GM20431 (cell line): ENCODE measurements at regions not wholly inside any gene's neighbourhood (a gene's known extent, or its start where the extent isn't known, plus 50 kb on each side); places are given as distances from the start of the nearest gene placed in this dataset.
"Not testable (repeated sequence)": the region's sequence is repeated elsewhere in the genome, so short reads cannot be mapped to it uniquely, and the experiment has no call there.

Experiments
- in situ Hi-C: fragments of 300-500 bp; cut with MseI, MboI; formaldehyde crosslinking; loops from one replicate; pipeline ENCODE4 v1.15.0; 2020; ENCODE audit warnings: low sequenced_read_pairs; ENCODE audit not compliant: unreplicated experiment

DNA sequence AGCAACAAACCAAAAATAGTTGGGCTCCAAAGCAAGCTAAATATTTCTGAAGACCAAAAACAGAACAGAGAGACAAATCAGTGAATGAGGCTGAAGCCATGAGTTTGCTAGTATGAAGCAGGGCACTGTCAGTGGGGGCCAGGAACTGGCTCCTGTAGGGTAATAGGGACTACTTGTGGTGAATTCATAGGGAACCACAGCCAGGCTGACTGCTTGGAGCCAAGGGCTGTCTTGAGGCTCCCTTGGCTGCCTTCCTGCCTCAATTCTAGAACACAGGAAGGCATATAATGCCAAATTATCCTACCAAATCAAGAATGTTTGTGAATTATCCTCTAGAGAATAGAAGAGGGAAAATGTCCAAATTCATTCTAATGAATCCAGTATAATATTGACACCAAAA is 406.0 kb downstream of the CCDC85A start:
- in situ Hi-C loops = no loop called here

DNA sequence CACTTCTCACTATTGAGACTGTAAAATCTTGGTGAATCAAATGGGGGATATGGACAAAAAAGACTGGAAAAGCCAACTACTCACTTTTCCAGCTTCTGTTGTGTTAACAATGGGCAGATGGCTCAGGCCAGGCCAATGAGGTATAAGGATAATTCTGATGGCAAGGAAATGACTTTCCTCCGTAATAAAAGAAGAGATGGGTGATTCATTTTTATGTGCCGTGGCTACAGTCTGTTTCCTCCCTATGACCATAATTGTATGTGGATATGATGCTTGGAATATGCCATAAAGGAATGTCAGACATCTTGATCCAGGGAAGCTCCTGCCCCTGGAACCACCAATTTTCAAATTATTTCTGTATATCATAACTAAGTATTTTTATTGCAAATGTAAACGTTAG is 406.8 kb downstream of the CCDC85A start:
- in situ Hi-C loops = no loop called here

DNA sequence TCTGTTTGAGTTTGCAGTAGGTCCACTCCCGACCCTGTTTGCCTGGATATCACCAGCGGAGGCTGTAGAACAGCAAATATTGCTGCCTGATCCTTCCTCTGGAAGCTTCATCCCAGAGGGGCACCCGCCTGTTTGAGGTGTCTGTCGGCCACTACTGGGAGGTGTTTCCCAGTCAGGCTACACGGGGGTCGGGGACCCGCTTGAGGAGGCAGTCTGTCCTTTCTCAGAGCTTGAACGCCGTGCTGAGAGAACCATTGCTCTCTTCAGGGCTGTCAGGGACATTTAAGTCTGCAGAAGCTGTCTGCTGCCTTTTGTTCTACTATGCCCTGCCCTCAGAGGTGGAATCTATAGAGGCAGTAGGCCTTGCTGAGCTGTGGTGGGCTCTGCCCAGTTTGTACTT is 422.3 kb downstream of the CCDC85A start:
- in situ Hi-C loops = not testable (repeated sequence)

DNA sequence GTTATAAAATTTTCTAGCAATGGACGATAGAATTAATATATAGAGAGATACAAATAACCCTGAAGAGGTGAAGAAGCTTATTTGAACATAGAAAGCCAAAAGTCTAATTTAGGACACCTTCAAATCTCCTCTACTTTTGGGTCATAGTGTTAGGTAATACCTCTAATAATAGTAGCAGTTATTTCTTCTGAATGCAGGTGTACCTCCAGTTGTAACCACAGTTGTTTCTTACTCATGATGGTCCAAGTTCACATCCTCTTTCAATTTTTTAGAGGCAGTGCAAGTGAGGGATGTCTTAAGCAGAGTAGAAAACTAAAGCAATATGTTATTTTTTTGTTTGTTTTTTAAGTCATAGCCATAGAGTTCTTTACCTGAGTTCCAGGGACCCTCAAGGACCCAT is 429.5 kb downstream of the CCDC85A start:
- in situ Hi-C loops = no loop called here

DNA sequence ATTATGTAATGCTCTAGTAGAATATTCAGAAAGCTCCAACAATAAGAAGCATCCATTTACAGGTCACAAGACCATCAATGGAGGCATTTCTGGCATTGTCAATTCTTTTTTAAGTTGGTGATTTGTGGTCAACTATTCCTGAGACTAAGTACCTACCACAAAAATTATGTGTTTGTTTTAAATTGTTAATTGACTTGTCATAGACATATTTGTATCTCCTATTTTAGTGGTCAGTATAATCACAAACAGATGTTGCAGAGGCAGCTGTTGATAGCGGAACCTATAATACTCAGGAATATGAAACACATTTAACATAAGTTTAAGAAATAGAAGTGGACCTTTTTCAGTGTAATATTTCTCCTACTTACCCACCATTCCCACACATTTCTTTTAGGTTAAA is 430.1 kb downstream of the CCDC85A start:
- in situ Hi-C loops = no loop called here

DNA sequence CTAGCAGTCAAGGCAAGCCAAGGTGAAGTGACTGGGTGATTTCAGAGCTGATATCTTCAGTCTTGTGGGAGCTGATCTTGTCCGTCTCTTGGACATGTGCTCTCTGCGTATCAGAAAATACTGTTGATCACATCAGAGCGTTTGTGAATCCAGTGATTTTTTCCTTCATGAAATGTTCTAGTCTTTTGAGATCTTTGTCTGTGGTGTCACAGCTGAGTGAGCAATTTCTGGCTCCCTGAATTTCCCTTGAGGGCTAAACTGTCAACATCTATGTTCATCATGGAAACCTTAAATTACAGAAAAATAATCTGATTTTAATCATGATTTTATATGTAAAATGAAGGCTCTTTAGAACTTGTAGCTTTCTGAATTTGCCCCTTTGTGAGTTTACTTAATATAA is 432.0 kb downstream of the CCDC85A start:
- in situ Hi-C loops = no loop called here

DNA sequence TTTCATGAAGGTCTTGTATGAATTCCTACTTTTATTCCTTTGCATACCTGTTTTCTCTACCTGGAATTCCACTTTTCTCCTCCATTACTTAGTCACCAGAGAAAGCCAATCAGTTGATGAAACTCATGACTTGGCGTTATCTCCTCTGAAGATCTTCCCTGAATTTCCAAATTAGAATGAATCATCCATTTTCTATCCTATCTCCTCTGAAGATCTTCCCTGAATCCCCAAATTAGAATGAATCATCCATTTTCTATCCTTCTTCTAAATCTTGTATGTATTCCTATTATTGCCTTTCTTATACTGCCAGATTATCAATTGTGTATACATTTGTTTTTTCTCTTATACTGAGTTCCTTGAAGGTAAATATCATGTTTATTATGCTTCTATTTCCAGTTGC is 440.4 kb downstream of the CCDC85A start:
- in situ Hi-C loops = no loop called here

DNA sequence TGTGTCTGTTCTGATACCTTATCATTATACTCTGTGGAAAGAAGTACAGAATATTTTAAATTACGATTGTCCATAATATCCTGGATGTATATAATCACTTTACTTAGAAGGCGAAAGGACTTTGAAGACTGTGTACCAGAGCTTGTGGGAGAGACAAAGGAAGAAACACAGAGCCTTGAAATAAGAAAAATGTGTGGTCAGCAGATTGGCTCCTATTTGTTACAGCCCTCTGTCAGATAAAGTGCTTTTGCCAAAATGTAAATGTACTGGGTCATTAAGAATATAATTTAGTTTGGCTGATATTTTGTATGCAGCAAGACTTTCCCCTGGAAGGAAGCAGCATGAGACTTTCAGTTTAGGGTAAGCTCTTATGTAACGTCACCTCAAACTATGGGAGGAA is 443.1 kb downstream of the CCDC85A start:
- in situ Hi-C loops = no loop called here

DNA sequence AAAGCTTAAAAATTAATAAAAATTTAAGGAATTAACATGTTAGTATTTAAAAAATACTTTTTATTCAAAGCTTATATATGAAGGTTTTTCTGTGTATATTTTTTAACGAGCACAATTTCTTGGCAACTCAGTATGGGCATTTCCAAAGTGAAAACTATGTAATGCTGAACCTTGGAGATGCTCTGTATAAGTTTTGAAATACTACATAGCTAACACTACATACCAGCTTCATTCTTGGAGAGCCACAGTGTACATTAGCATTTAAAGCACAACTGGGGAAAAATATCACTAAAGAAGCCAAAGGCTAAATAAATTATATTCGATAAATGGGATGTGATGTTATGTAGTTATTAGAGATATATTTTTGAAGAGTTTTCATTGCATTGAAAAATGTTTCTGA is 446.5 kb downstream of the CCDC85A start:
- in situ Hi-C loops = no loop called here

DNA sequence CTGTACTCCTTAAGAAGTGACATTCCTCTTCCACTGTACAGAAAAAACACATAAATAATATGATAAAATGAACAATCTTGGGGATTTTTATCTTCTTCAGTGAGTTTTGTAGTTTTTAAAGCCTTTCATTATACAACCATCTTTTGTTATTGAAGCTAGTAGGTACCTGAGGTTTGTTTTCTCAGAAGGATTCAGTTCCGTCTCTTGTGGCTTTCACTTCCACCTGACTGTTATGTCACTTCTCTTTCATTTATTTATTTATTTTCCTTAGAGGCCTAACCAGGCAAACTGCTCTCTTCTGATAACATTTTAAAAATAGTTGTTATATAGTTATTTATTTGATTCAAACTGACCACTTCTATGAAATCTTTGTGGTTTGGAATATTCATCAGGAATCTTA is 464.2 kb downstream of the CCDC85A start:
- in situ Hi-C loops = no loop called here

DNA sequence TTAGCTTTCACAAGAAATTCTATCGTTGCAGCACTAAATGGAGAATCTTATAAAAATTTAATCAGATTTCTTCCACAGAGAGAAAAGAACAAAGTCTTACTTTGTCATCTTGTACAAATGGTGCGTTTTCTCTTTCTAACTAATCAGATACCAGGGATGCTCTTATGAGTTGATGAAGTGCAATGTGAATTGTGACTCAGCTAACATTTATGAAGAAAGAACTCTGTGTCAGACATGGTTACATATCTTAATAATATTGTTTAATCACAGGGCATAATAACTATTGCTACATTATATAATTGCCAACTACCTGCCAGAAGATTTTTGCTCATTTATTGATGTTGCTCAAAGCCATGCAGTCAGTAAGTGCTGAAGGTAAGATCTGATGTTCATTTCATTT is 465.0 kb downstream of the CCDC85A start:
- in situ Hi-C loops = no loop called here

DNA sequence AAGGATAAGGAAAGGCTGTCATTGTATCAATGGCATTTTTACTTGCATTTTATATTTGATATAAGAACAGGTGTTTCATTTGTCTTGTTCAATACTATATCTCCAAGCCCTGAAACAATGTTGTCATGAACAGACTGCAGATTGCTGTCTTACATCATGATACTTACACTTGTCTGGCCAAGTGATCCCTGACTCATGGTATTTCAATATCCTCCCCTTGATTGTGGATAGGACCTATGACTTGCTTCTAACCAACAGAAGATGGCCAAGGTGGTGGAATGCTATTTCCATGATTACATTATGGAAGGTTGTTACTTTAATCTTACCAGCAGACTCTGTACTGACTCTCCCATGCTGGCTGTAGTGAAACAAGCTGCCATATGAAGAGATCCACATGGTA is 471.1 kb downstream of the CCDC85A start:
- in situ Hi-C loops = no loop called here

DNA sequence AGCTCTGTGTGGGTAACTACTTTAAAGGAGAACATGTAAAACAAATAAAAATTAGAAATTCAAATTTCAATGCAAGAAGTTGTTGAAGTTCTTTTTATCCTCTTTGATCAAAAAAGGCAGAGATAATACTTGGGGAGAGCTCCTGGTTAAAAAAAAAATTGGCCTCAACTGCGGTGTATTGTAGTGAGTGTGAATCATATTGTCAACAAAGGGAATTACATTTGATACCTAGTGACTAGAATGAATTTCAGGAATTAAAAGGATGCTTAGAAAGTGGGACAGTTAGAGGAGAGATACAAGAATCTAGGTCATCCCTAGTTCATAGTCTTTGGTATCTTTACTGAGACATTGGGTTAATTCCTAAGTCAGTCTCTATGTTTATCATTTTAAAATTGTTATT is 473.0 kb downstream of the CCDC85A start:
- in situ Hi-C loops = no loop called here

DNA sequence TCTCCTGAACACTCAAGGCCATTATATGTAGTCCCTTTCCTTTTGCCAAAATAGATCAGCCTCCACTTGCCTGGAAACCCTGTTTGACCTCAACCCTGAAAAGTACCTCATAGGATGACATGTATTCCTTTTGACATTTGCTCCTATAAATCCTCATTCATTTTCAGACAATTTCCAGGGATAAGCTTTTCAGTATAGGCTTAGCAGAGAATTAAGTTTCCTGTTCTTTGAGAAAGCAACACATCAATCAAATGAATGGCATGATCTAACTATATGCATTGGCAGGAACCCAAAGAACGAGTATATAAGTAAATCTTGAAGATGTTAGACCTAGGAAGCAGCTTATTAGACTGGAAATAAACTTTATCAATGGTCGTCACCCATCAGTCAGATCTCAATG is 483.0 kb downstream of the CCDC85A start:
- in situ Hi-C loops = no loop called here

DNA sequence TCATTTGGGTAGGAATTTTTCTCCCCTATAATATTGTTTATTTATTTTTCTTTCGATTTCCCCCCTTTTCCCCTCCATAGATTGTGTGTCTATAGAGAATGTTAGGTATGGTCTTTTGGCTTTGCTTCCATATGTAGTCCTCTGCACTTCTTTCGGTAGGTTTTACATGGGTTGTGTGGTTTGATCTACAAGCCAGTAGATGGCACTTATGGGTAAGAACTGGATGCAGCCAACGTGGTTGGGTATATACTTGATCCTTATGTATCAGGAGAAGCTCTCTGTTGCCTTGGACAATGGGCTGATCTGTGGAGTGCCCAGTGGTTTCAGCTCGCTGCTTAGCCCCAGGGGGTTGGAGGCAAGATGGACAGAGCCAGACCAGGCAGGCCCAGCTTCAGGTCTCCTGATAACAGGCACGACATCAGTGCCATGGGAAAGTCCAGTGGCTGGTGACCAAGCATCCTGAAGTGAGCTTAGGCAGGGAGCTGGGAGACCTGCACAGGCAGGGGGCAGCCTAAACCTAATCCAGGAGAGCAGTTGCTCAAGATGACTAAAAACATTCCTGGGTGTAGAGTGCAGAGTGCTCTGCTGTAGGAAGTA is 488.3 kb downstream of the CCDC85A start:
- in situ Hi-C loops = no loop called here

DNA sequence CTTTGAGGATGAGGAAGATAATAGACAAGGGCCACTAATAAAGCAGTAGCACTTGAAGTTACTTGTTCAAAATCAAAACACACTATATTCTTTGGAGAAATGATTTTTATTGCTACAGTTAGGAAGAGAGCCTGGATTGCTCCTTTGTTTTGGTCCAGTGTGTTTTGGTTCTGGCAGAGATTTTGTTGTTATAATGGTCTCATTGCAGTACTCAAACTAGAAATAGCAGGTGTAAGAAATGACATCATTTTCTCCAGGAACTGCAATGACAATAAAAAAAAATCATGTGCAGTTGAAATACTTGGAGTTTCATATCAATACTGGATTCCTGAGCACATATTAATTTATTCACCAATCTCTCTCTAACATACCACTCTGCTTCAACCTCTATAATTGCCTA is 490.3 kb downstream of the CCDC85A start:
- in situ Hi-C loops = no loop called here

DNA sequence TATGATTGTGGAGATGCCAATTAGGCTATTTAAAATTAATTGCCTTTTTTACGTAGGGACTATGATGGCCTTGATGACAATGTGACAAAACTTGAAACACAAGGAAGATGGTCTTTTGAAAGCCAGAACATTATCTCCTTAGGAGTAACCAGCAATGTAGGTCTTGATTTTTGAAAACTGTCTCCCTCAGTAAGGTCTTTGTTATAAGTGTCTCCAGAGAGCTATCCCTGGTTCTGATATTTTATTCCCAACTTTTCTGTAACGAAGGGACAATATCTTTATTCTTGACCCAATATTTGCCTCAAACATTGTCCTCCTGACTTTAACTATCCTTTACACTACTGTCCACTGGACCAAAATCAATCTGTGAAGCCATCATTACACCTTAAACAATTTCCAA is 493.2 kb downstream of the CCDC85A start:
- in situ Hi-C loops = no loop called here

DNA sequence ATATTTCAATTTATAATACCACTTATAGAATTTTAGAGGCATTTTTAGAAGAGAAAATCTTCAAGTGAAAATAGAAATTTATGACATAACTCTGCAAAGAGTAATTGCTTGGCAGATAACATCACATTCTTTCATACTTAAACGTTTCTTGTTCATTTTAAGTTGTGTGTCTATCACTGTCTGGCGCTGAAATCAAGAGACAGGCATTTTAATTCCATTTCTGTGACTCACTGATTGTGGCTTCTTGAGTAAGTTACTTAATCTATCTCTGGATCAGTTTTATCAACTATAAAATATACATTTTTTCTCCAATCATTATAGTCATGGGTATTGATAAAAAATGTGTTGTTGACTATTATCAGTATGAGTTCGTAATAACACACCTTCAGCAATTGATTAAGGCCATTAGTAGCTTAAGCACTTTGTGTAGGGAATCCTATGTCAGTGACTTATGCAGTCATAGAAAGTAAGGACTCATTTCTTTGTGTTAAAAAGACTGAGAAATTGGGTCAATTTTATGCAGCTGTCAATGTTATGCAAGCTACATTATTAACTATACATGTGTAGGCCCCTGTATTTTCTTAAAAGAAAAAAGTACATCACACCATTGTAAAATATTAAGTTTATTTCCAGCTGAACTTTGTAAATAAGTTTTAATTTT is 497.3 kb downstream of the CCDC85A start:
- in situ Hi-C loops = no loop called here

DNA sequence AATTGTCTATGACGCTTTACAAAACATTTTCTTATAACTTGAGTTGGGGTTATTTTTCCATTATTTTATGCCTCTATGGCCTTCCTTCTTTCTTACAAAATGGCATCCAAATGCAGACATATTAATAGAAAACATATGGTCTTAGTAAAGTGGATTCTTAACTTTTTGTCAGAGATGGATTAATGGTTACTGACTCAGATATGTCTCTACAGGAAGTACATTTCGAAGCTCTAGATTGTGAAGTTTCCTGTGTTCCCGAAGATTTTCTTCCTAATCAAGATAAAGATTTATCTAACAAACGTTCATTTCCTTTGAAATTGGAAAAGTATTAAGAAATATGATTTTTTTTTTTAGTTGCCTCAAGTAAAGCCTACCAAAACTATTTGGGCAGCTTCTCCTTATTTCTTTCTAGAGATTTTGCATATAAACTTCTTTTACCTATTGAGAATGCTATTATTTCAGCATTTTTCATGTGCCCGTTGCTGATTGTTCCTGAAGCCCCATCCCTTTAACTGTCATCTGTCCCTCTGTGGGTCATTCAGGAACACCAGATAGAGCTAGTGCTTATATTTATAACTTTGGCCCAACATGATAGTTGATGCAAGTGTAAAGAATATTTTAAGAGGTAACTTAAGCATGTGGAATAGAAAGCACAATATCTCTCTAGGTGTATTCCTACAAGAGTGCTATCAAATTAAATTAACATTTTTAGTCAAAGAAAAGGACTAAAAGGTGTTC is 498.0 kb downstream of the CCDC85A start:
- in situ Hi-C loops = no loop called here

DNA sequence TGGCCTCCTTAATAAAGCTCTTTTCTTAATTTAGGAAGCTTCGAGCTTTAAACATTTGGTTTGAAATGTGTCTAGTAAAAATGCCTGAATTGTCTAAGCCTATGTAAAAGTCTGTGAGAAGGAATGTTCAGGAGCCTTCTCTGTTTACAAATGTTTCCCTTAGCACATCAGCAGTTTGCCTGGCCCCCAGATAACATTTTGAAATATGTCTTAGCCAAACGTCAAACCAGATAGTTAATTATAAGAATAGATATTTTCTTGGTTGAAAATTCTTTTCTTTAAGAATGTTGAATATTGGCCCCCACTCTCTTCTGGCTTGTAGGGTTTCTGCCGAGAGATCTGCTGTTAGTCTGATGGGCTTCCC is 498.6 kb downstream of the CCDC85A start:
- in situ Hi-C loops = no loop called here

DNA sequence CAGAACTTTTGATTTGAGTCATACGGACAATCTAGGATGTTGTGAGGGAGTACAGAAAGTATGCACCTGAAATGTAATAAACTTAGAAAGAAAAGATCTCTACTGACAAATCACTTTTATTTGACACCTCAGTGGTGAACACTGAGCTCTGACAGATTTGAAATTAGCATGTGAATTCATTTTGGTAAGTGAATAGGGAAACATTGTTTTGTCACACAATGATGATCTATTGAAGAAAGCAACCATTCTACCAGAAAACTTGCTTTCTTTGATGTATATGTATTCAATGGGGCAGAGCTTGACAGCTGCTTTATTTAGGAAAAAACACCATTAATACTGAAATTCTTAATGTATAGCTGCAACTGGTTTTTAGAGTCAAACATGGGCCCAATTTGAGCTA is 500.5 kb downstream of the CCDC85A start:
- in situ Hi-C loops = no loop called here

DNA sequence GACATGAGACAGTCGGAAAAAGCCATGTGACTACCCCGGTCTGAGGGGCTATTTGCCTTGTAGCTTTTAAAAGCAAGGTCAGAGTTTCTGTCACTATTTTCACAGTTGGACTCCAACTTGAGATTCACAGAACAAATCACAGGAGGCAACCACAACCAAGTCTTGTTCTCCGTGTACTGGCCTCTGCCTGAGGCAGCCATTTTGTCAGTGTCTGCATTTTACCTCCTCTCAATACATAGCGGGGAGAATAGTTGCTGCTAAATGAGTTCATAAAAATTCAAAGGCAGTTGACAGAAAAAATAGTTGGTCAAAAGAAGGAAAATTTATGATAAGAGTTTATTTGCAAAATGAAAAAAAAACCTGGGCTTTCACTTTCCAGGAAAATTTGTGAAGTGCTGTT is 501.4 kb downstream of the CCDC85A start:
- in situ Hi-C loops = no loop called here
